HG02588 (cell line): ENCODE measurements at regions not wholly inside any gene's neighbourhood (a gene's known extent, or its start where the extent isn't known, plus 50 kb on each side); places are given as distances from the start of the nearest gene placed in this dataset.

ENCODE experiments used
- ATAC-seq: cut with Tn5 transposase; IDR thresholded peaks from one replicate; pipeline ENCODE4 v1.9.1; 2021; ENCODE audit warnings: mild to moderate bottlenecking, moderate library complexity; ENCODE audit not compliant: unreplicated experiment

DNA sequence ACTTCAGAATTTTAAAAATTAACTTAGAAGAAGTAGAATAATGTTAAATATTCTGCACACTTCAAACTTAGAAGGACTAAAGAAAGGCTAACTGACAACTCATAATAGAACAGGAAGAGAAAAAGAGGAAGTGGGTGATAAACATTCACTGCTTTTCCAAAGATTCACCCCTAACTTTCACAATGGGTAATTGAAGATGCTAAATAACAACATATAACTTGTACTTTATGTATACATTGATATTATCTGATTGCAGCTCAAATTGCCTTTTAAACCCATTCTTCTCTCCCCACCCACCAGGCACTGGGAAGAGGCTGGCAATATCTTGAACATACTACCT lies 376.6 kb downstream of the EFNA5 start:
- peak; percentile 60 for ATAC-seq

DNA sequence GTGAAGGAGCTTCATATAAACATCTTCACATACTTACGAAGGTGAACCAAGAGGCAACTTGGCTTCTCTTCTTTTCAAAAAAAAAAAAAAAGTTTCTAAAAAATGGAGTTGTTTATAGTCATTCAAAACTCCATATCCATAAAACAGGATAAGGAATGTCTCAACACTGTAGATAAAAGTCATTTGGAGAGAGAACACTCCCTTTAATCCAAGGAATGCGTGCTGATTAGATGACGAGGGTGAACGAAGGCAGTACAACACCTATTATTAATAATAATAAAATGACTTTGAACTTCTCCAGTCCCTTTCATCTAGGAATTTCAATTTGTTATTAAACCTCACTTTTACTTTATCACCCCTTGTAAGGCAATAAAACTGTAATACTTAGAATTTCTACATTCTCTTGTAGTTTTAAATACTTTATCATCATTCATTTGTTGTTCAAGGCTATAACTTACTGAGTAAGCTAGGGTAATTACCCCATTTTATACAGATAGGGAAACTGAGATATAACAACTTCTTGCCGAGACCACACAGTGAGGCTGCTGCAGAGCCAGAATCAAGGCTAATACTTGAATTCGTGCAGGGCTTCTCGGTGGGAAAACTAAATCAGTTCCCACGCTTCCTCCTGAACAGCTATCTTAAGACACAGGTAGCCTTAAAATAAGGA lies 377.1 kb downstream of the EFNA5 start:
- peak; percentile 1 for ATAC-seq

DNA sequence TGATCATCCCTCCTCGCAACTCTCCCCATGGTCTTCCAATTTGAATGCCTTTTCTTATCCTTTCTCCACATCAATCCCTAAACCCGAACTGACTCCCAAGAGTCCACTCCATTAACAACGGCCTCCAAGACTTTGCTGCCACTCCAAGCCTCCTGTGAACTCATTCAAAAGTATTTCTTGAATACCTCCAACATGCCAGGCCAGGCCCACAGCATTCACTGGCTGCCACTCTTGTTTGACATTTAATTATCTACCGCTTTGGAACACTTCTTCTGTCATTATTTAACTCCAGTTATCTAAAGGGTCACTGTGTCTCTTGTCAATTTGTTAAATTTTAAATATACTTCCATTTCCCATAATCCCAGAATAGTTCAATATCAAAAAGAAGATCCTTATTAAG lies 378.9 kb downstream of the EFNA5 start:
- no peak for ATAC-seq

DNA sequence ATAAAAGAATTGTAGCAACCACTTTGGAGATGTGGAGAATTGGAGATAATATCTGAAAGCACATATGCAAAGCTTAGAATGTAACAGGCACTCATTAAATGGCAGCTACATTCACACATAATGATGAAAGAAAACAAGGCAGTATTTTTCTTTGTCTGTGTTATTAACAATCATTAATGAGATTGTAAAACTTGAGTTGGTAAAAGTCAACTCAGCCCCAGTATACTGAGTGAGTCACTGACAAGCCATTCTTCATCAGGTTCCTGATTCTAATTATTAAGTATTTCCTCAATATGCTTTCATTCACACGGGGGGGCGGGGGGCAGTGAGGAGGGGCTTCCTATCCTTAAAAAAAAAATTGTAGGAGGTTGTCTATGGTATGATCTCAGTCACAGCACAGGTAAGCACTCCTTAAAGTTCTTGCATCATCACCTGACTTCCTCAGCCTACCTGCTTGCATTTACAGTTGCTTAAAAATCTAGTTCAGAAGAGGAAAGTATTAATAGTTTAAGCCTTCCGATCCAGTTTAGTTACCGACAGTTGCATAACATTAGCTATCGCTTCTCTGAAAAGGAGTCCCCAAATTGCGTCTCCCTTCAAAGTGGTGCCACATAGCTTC lies 379.8 kb downstream of the EFNA5 start:
- ATAC-seq = no peak

DNA sequence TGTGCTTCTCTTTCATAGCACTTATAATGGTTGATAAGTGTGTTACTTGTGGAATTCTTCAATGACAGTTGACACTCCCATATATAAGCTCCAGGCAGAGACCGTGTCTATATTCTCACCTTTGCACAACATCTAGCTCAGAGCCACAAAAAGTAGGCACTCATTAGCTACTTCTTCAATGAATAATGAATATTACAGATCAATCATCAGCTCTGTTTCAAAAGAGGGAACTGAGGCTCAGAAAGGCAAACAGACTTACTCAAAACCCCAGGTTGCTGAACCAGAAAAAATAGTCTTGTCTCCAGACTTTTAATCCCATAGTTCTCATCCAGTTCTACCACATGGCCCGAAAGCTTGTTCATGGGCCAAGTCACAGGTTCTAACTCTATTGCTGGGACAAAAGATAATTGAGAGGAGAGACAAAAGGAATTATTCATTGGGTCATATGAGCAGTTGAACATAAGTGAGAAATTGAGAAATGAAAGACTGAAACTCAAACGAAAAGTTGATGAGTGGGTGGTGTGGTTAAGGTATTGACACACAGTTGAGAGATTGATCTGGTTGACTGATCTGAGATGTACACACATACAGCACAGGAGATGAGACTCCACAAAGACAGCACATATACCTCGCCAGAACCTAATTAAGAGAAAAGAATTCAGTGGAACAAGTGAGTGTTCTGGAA lies 381.6 kb downstream of the EFNA5 start:
- ATAC-seq = peak; percentile 87

DNA sequence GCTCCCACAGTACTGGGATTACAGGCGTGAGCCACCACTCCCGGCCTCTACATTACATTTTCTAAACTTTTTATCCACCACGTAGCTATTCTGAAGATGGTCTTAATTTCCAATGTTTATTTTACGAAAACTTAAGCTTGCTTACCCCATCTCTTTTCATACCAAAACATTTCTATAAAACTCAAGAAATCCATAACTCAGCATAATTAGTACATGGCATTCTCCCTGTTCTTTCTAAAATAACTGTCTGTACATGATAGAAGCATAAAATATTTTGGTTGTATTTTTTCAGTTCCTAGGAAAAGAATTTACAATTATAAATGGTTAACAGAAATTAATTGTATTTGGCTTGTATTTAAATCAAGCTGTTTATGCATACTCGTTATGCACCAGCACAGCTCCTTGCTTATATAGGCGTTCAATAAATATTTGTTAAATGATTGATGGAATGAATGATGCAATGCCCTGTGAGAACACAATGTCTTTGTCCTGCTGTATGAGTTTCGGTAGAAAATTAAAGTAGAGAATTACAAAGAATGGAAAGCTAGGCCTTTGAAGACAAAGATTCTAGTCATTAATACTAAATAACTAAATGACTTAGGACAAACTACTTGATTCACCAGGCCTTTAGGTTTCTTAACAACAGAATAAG lies 384.2 kb downstream of the EFNA5 start:
- no peak for ATAC-seq

DNA sequence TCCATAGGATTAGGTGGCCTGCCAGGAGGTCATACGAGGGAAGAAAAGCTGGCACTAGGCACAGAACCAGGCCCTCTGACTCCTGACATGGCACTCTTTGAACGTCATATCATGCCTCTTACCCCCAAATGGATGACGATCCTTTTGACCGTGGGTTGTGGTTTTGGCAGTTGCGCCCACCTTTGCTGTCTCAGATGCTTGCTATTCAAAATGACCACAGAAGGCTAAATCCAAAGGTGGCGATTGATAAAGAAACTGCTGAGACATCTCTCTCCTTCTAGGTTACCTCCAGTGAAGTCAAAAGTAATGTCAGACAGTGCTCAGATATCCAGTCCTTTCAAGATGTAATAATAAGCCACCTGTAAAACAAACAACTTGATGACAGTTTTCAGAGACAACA lies 385.0 kb downstream of the EFNA5 start:
- ATAC-seq = peak; percentile 37

DNA sequence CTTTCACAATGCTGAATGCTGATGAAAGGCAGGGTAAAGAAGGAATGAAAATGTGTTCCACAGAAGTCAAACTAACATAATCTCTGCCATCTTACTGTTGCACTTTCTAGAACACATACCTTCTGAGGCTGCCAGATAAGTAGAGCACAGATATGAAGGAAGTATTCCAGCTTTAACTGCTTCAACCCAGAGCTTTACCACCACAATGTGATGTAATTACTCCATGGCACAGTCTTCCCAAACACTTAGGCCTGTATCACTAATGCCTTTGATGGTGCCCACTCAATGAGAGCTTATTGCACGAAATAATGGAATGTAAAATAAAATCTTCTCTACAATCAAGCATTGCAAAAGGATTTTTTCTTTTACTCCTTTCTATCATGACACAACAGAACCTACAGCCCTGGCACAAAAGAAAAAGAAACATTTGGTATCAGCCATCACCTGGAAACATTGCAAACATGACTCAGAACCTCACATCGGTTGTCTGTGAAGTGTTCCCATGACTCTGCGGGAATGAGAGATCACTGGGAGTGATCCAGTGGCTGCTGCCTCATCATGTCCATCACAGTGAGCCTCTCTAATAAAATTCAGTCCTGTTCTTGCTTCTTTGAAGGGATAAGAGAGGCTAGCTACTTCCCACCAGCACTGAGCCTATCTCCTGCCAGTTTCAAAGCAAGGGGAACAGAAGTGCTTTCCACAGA lies 385.8 kb downstream of the EFNA5 start:
- no peak for ATAC-seq

DNA sequence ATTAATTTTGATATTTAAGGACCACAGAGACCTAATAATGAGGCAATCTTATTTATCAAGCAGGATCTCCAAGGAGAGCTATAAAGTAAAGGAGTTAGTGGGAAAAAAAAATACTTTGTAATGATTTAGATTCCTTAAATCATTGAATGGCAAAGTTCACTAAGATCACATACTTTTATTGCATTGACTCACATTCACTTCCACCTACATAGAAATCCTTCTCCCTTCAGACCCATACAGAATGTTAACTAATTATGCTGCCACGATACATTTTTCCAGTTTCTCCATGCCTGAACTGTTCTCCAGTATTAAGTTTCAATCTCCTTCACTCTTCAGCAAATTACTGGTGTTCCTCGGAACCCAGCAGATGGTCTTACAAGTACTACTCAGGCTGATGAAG lies 388.7 kb downstream of the EFNA5 start:
- no peak for ATAC-seq

DNA sequence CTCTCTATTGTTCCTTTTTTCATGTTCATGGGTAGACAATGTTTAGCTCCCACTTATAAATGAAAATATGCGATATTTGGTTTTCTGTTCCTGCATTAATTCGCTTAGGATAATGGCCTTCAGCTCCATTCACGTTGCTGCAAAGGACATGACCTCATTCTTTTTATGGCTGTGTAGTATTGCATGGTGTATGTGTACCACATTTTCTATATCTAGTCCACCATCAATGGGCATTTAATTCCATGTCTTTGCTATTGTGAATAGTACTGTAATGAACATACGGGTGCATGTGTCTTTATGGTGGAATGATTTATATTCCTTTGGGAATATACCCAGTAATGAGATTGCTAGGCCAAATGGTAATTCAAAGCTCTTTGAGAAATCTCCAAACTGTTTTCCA lies 392.0 kb downstream of the EFNA5 start:
- no peak for ATAC-seq

DNA sequence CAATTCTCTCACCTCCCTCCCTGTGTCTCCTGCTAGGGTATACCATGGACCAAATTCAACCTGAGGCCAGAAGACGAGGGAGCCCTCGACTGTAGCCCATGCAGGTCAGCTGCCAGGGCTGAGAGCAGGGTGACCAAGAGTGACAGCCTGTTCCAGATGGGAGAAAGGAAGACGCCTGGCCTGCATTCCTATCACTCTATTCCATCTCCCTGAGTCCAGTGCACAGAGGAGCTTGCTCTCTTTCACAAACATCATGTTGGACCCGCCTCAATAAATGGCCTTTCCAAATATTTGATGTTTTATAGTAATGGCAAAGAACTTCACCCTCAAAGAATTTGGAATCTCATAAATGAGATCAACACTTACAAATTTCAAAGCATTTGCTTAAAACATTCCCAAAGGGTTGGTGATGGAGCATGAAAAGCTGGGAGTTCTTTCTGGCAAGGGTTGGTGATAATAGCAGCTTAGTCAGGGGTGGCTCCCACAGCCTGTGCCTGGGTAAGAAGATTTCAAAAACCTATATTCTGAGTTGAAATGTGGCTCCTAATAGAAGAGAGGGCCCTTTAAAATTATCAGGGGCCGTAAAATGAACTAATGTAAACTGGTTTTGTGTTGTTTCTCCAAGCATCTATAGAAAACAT lies 393.1 kb downstream of the EFNA5 start:
- no peak for ATAC-seq

DNA sequence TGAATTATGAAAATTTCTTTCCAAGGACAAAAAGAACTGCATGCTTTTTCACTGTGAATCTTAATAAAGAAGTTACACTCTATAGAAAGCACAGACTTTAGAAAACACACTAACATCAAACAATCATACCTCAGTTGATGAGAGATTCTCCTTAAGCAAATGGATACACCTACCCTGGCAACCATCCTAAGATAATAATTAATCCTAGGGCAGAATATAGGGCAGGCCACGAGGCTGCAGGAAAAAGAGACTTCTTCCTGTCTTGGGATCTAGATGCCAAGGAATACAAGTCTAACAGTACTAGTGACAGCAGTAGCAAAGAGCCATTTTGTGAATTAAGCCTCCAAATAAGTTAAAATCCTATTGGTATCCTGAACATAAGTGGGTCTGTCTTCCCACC lies 395.4 kb downstream of the EFNA5 start:
- ATAC-seq = no peak

DNA sequence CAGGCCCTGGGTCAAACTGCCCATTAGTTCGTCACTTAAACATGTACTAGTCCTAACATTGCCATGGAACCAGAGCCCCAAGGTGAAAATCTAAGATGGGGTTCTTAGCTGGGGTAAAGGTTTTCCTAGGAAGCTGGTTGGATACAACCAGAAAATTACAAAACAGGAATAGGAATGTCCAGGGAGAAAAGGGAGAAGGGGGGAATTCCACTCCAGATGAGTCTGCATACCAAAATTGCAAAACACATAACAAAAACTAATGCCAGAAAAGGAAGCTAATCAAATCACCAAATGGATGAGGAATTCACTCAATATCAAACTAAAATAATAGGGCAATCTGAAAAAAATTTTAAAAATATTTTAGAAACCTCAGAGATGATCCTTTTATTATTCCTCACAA lies 396.2 kb downstream of the EFNA5 start:
- ATAC-seq = no peak

DNA sequence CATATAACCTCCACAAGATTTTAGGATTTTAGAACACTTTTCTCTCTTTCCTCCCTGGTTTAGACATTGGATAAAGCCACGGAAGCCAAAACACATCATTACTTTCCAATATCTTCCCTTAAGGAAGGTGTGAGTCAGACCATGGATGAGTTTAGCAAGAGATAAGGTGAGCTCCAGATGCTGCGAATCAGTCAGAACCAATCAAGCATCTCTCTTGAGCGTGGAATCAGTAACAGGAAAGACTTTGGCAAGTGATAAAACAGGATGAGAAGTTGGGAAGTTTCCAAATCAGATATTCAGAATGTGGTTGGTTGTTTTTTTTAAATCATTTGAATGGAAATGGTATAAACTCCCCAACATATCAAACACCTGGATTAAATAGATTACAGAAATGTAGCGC lies 397.8 kb downstream of the EFNA5 start:
- ATAC-seq = no peak

DNA sequence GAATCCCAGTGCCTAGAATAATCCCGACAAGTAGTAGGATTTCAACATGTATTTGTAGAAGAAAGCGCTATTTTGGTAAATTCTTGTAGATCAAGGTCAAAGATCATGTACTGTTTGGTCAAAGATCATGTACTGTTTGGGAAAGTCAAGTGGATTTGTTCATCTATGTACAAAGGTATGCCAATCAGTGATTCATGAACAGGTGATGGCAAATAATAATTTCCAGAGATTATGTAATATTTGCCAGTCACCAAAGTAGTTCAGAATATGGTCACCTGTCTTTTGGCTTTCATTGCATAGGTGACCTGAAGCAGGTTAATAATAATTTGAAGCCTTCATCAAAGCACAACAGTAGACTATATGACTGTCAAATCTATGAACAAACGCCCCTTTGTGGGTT lies 398.2 kb downstream of the EFNA5 start:
- ATAC-seq = no peak

DNA sequence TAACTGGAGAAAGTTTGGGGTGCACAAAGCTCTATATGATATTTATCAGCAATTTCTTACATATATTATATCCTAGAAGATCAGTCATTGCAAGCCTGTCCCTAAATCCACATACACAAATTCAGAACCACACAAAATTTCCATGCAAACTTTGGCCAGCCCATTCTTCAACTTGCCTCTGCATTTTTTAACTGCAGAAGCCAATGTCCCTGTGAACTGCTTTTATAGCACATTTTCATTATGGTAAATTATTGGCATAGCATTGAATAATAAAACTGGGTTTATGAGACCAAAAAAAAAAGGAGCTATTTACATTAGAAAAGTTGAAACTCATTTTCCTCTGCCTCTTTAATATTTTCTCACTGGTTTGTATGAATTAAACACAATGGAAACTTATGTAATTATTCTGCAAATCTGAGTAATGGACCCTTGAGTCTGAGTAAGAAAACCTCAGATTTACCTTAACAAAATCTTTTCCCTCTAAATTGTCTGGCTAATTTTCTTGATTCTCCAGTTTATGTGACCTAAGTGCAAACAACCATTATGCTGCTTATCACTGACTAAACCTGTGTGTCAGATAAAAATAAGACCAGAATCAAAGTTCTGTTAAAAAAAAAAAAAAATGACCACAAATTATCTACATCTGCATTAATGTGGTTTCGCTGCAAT lies 398.9 kb downstream of the EFNA5 start:
- ATAC-seq = no peak

DNA sequence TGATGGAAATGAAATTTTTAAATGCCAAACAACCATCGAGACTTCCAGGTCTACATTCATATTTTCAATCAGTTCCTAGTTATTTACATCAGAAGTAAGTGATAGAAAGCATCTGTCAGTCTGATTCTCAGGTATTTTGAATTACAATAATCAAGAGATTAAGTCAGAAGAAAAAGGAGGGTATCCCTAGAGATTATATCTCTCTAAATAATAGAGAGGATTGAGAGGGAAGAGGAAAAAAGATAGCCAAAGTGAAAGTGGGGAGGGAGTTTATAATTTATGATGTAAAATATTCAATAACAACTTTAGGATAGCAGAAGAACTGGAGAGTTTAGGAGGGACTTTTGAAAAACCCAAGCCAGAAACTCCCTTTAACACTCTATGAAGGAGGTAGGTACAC lies 400.2 kb downstream of the EFNA5 start:
- no peak for ATAC-seq

DNA sequence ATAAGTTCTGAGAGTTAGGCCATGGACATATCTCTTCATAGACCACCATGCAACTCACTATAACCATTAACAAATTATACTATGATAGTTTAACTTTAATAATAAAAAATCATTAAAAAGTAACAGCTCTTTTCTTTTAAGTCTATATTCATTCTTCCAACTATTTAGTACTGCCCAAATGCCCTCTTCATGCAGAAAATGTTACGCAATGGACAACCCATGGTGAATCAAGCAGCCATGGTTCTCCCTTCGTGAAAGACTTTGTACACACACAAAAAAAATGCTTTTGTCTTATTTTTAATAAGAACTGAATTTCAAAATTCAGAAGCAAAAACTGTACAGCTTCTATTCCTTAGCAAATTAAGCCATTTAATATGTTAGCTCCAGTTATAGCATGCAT lies 401.1 kb downstream of the EFNA5 start:
- no peak for ATAC-seq

DNA sequence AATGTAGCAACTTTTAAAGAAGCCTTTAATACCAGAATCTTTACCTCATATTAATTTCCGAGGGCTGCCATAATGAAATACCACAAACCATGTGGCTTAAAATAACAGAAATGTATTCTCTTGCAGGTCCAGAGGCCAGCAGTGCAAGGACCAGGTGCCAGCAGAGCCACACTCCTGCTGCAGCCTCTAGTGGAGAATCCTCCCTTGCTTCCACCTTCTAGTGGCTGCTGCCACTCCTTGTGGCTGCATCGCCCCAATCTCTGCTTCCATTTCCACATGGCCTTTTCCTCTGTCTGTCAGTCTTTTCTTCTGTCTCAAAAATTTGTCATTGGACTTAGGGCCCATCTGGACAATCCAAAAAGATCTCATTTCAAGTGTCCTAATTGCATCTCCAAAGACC lies 401.5 kb downstream of the EFNA5 start:
- no peak for ATAC-seq

DNA sequence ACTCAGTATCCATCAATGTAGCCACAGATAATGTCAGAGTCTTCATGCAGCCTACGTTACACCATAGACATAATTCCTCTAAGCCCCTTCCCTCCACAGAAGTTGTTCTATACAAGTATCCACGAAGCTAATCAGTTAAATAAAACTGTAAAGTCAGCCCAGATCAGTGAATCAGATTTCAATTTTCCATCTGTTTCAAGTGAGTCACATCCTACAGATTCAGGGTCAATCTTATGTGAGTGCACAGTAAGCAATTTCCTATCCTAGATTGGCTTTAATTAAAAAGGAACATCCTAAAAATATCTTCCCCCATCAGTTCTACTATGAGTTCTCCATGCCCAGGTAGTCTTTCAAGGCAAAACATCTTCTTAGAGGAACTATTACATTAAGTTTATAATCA lies 402.5 kb downstream of the EFNA5 start:
- ATAC-seq = no peak
